NCI-H748 (cell line): ENCODE measurements at regions not wholly inside any gene's neighbourhood (a gene's known extent, or its start where the extent isn't known, plus 50 kb on each side); places are given as distances from the start of the nearest gene placed in this dataset.

ENCODE experiments used
- DNase-seq: peaks from one replicate; lab custom pipeline; 2025; ENCODE audit not compliant: unreplicated experiment; lab: John Stamatoyannopoulos, UW

DNA sequence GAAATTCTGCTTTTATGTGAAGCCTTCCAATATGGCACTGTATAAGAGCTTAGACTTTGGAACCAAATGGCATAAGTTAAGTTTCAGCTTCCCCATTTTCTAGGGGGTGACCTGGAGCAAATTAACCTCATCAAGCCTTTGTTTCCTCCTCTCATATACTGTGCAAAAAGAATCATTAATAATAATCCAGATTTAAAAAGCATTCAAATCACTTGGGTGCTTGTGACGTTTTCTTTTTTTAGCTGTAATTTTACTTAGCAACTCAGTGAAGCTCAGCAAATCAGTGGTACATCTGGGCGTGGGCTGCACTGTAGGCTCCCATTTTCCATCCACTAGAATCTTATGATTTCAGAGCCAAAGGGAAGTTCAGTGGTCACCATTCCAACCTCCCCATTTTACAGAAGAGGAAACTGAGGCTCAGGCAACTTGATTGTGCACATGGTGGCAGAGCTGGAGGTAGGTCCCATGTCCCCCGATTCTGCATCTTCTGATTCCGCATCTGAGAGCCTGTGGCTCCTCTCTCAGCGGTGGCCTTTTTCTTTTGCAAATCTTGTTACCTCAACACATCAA is 131.2 kb downstream of the SNAPC1 start:
- DNase-seq, result no peak

DNA sequence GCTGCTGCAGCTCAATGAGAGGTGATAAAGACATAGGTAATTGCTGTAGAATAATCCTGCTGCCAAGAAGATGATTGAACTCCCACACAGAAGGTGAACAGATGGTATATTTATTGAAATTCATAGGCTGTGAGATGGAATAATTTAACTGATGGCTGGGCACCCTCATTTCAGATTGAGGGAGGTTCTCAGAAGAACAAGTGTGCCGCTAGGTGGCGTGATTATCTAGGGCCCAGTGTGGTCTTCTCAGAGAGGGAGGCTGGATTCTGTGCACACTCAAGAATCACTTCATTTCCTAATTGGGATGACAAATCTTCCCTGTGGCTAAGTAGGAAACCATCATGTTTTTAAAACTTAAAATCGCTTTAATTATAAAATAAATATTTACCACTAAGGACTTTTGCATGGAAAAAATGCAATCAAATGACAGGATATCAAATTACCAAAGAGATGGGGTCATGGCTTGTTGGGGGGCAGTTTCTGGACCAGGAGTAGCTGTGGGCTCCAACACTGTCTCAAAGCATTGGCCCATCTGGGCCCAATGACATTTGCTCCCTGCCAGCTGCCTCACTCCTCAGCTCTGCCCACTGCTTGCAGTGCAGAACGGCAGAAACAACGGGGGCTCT is 132.3 kb downstream of the SNAPC1 start:
- peak; percentile 82 for DNase-seq

DNA sequence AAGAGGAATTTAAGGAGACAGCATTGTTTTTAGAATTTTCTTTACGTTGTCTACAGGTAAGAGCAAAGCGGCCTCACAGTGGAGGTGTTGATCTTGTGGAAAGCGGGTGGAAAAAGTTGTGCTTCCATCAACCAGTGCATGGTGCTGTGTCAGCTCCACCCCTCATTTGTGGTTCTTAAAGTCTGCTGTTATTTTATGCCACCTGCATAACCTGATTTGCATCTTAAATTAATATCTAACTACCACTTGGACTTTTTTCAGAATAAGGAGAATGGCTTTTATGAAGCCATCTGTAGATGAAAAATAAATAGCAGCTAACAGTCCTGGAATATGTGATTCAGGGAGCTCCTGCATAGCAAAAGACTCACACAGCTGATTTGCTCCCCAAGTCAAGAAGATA is 135.1 kb downstream of the SNAPC1 start:
- DNase-seq, result no peak

DNA sequence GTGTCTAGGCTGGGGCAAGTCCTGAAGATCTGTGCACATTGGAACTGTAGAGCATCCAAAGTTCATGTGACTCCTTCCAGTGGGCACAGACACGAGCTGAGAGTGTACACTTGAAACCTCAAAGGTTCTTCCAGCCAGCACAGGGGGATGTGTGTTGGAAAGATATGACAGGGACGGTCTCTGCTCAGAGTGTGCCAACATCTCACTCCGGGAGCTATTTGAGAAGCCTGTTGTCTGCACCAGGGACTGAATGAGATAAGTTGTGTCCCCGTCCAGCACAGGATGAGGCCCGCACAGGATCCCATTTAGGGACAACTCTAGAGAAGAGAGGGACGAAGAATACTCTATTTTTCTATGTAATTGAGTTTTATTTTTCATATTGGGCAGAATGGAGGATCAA is 136.3 kb downstream of the SNAPC1 start:
- no peak for DNase-seq

DNA sequence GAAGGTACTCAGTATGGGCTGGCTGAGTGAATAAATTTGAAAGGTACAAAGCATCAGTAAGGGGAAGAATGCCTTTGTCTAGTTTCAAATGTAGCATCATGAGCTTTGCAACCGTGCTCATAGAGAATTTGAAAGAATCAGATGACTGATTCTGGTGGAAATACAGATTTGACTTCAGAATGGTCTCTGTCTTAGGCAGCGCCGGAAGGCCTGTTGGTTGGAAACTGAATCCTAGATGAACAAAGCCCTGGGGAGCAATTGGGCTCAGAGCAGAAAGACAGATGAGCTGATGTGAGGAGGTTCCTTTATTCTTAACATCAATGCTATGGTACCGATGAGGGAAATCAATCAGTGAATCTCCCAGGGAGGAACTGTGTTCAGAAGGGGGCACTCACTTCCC is 137.3 kb downstream of the SNAPC1 start:
- no peak for DNase-seq

DNA sequence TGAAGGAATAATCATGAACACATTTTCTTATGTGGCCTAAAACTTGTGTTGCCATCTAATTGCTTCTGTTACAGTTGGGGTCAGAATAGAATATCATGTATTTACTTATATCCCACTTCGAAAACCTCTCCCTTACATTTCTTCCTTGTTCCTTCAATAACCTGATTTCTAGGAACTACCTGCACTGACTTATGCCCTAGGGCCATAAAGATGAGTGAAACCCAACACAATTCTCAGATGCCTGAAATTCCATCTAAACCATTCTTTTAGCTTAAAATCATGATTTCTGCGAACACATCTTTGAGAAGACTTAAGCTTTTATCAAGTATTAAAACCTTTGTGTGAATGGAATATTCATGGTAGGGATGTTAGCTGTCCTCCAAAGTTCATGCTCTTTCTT is 142.7 kb downstream of the SNAPC1 start:
- no peak for DNase-seq

DNA sequence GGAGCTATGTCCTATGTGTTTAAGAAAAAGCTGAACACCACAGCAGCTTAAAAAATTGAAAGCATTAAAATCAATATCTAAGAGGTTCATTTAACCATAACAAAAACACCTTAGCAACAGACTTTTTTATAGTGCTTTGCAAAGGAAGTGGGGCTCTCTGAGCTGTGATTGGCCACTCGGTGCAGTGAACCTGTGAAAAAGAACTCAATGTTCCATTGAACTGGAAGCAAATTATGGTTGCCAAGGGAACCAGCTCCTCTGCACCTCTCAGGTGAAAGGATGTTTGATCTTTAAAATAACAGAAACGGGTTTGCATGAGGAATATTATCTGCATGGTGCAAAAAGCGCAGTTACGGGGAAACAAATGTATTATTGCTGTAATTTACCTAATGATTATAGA is 149.4 kb downstream of the SNAPC1 start:
- DNase-seq, result peak; percentile 95

DNA sequence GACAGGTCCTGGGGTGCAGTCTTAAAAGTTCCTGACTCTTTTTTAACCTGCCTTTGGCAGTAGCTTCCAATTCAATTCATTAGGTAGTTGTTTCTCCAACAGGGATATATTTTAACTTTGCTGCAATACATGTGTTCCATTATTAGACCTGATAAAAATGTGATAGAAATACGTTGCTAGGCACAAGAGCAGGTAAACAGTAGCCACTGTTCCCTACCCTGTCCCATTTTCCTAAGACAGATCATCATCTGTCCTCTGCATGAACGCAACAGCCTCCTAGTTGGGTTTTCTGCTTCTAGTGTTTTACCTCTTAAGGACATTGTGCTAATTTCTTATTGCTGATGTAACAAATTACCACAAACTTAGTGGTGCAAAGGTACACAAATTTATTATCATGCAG is 156.8 kb downstream of the SNAPC1 start:
- DNase-seq, result no peak

DNA sequence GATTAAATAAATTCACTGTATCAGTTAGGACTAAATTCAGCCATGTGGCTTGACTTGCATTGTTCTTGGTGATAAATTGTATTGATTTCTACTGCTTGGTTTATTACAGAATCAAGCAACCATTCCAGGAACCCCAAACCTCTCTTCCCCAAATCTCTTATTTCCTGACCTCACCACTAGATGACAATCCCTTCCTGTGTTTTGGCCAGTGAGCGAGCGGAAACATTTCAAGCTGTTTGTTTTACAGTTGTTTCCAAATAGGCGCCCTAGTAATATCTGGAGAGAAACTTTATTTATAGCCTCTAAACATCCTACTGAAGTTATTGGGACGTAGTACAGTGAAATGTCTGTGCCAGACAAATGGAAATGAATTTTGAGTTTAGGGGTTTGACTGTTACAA is 161.1 kb downstream of the SNAPC1 start:
- DNase-seq, result peak; percentile 25

DNA sequence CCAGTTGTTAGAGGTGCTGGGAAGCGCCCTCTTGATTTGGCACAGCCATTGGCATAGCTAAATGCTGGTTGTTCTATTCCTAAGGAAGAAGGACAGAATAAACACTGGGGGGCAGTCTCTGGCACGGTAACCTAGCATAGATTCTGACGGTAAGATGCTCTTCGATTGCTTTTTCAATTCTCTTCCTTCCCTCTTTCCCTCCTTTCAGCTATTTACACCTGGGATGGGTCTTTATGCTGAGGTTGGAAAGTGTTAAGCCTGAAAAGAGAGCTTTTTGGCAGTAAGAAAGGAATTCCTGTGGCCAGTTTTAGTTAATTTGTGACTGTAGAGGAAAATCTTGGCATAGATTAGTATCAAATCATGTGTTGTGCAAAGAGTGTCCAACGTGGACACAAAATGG is 162.8 kb downstream of the SNAPC1 start:
- peak; percentile 61 for DNase-seq

DNA sequence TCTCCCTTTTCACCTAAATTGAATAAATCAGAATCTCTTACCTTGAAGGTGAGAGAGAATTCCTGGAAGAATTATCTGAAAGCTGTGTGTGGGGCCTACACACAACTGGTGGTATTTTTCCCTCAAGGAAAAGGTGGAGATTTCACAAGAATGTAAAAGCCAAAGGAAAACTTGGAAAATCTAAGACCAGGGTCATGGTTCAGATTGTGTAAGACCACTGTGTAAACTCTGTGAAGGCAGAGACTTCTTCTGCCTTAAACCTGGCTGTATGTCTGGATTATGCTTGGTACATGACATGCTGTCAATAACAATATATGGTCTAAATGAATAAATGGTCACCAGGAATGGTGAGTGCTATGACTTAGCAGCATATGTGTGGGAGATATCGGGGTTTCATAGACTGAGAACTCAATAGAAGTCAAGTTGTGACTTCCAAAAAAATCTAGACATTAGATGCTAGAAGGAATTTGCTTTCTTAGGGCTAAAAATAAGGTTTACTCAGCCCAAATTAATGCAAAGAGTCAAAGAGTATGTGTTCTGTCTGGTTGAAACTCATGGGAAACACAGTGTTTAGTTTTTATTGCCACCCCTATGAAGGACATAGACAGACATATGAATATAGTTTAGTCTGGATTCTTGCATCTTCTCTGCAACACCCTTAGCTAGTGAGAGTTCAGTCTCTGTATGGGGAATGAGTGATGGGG is 163.7 kb downstream of the SNAPC1 start:
- DNase-seq, result no peak

DNA sequence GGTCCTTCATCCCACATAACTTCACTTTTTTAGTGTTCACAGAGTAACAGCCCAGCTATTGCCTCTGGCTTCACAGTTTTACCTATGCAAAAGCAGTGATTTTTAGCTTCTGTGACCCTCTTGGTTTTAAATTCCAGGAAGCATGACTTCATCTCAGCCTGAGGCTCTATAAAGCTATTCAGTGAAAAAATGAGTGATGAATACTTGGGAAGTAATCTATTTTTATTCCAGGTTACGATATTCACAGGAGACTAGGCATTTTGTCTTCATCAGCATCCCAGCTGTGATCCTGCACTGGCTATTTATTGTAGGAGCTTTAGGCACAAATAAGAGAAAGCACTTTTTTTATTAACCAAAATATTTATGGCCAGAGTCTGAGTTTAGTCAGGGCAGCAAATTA is 164.8 kb downstream of the SNAPC1 start:
- no peak for DNase-seq

DNA sequence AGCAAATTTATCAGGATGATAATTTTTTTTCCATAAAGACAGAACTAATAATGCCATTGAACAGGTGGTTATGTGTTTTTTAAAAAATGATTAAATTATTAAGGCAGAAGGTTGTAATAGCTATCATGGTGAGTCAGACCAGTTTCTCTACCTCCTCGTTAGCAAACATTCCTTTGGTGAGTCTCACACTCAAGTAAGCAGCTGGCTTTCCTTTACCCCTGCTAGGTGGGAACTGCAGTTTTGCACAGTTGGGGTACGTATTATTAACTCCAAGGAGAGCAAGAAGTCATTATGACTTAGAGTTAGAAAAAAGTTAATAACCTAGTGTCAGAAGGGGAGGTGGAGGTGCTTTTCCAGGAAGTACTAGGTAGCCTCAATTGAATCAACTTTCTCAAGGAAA is 165.3 kb downstream of the SNAPC1 start:
- DNase-seq, result no peak

DNA sequence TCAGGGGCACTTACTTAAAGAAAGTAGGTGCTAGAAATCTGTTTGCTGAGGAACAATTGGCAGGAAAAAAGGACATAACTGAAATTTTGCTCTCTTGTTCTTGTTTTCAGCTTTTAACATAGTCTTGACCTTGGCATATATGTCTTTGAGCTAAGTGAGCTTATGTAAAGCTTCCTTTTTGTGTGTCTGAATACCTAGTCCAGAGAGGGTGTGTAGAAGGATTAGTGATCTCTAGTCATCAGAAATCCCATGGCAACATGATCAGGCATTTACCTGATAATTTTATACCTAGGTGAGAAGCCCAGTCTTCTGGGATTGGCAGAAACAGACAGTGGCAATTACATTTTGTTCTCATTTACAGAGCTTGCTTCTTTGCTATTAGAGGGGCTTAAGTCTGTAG is 166.1 kb downstream of the SNAPC1 start:
- DNase-seq, result no peak

DNA sequence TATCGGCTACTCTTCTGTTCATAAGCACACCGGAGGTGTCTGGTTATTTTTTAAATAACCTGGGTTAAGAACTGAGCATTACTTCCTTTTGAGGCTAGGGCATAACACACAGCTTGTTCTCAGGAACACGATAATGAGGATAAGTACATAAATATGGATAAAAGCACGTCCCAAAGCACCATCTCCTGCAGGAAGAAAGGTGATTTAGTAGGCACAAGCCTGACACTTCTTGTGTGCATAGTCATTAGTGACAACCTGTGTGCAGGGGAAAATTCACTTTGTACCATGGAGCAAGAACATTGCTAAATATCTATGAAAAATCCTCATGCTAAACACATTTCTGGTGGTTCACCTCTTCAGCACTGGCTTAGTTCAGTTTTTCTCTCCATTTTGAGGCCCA is 166.5 kb downstream of the SNAPC1 start:
- no peak for DNase-seq

DNA sequence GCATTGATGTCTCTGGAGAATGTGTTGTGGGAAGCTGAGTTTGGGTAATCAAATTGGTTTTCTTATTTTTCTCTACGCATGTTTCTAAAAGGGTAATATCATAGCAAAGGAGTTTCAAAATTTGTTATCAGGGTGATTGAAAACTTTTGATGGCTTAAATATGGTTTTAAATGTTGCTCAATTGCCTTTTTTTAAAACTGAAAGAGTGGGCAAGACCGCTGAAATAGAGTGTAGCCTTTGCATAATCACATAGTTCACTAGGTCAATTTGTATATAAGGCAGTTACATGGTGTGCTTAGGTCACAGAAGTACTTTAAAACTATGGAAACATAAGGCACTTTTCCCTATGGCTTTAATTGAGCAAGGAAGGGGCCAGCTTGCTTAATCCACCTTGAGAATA is 167.4 kb downstream of the SNAPC1 start:
- DNase-seq, result no peak

DNA sequence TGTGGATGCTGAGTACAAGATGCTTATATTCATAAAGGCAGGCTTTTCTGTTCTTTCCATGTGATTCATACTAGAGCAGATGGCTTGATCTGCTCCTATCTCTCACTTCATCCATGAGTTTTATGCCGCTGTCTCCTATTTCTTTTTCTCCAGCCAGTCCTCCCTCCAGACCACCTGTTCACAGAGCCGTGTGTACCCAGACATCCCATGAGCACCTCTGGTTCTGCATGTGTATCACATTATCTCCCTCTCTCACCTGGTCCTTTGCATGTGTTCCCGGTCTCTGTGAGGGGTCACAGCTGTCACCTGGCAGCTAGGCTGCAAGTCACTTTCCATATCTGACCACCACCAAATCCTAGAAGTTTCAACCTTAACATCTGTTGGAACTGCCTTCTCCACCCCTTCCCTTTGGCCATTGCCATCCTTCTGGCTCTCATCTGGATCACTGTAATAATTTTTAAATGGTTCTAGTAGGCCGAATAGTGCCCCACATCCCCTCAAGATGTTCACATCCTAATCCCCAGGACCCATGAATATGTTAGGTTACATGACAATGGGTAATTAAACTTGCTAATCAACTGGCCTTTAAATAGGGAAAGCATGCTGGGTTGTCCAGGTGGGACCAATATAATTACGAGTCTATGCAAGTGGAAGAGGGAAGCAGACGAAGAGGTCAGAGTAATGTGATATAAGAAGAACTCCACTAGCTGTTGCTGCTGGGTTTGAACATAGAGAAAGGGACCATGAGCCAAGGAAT is 168.1 kb downstream of the SNAPC1 start:
- no peak for DNase-seq

DNA sequence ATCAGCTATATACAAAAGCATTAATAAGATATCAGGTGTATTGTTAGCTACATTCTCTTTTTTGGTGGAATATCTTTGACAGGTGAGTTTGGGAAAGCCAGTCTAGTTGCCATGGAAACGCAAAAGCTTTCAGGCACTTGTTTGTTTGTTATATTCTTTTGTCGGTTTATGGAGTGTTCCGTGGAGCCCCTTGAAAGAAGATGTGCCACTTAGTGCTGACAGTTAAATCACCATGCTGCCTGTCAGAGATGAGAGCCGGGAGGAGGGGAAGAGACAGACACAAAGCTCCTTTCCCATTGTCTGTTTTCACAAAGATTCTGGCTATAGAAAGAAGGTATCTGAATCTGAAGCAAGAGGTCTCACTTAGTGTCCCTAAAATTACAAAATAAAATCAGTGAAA is 170.8 kb downstream of the SNAPC1 start:
- DNase-seq, result peak; percentile 79

DNA sequence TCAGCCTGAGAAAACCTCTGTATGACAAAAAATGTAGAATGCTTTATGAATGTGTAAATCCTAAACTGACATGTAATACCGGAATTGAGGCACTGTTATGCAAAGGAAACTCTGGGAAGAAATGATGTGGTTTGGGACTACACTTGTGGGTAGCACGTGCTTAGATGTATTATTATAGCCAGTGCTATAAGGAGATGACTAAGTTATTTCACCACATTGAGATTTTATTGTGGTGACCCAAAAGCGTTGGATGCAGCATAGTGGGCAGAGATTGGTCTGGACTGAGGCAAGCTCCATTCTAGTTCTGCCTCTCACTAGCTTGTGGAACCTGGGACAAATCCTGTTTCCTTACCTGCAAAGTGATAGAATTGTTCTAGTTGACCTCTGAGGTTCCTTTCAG is 172.2 kb downstream of the SNAPC1 start:
- DNase-seq, result no peak

DNA sequence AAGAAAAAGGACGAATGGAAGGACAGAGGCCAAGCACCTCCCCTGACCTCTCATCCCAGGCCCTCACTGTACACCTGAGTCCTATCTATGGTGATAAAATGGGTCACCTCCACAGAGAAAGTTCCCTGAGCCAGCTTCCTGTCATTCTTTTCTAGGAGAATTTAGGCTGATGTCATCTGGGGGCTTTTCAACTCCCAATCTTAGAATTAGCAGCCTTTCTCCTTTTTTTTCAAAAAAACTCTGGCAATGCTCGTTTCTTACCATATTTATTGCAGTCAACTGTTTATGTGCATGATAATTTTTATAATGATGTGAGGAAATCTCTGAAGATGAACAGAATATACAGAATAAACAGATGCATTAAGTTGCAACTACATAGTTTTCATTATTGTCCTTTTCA is 177.6 kb downstream of the SNAPC1 start:
- no peak for DNase-seq

DNA sequence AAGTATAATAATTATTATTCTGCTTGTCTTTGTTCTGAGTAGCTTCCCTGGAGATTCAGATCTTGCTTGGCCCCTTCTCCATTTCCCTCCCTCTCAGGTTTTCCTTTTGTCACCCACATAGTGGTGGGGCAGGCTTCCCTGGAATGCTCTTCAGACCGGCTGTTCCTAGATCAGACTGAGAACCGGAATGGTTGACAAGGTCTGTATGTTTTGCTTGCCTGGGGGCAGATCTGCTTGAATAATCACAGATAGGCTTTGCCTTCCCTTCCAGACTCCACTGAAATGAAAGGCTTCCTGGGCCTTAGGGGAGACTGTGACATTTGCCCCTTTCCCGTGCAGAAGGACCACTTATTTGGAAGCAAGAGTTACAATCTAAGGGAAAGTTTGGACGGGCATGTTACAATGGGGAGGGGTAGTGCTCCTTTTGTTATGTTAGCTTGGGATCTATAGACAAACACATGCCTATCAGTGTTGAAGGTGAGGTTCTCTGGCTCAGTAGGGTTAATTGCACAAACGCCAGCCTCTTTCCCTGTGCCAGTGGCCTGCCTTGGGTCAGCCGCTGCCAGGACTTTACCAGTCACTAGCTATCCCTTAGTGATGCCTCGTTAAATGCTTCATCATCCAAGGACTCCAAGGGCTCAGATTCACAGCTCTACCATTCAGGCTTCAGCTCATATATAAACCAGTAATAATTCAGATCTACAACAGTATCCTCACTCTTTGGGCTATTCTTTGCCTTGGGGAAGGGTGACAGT is 178.6 kb downstream of the SNAPC1 start:
- no peak for DNase-seq
